PC-3 (cell line): ENCODE measurements at regions not wholly inside any gene's neighbourhood (a gene's known extent, or its start where the extent isn't known, plus 50 kb on each side); places are given as distances from the start of the nearest gene placed in this dataset.

Experiments used
- ATAC-seq: fragments of 200-7000 bp; cut with Tn5 transposase; 2 replicates; pipeline ENCODE4 v1.9.1; 2020; ENCODE audit warnings: mild to moderate bottlenecking, moderate library complexity
- BruUV-seq: library from RNA; stranded (reverse); fragments of 400-500 nt; replicated peaks from 2 replicates; lab custom pipeline; 2021; lab: Mats Ljungman, UMichigan
- CTCF ChIA-PET: fragments of 300-600 bp; sonication (Branson Sonifier 250); formaldehyde crosslinking; loops from one replicate; lab custom pipeline; 2022; ENCODE audit warnings: antibody characterized with exemption; lab: Charles Lee
- POLR2A ChIA-PET: fragments of 300-600 bp; sonication (Branson Sonifier 250); formaldehyde crosslinking; loops from one replicate; lab custom pipeline; 2022; ENCODE audit warnings: antibody characterized with exemption; ENCODE audit not compliant: unreplicated experiment; lab: Charles Lee
- DNase-seq: peaks from one replicate; pipeline ENCODE4 v3.0.0-alpha.2; 2015
- H2AFZ ChIP-seq: fragments of 300-600 bp; sonication (generic); 2 replicates; pipeline ENCODE4 v1.6.0; 2016; ENCODE audit warnings: antibody characterized with exemption, low read length
- H3F3A ChIP-seq: fragments of 300-600 bp; sonication (generic); one replicate; pipeline ENCODE4 v1.6.0; 2017; ENCODE audit warnings: antibody characterized with exemption, low read length, control low read depth, mild to moderate bottlenecking; ENCODE audit not compliant: unreplicated experiment
- H3K27ac ChIP-seq: fragments of 300-600 bp; sonication (generic); 2 replicates; pipeline ENCODE4 v1.5.1; 2016; ENCODE audit warnings: mild to moderate bottlenecking, low read length
- H3K27me3 ChIP-seq: fragments of 300-600 bp; sonication (generic); 2 replicates; pipeline ENCODE4 v1.6.1; 2016; ENCODE audit warnings: low read length, mixed read lengths
- H3K36me3 ChIP-seq: fragments of 300-600 bp; sonication (generic); 2 replicates; pipeline ENCODE4 v1.6.1; 2016; ENCODE audit warnings: low read depth, mixed run types, low read length, mixed read lengths
- H3K4me1 ChIP-seq: fragments of 300-600 bp; sonication (generic); 2 replicates; pipeline ENCODE4 v1.5.1; 2016; ENCODE audit warnings: low read length; ENCODE audit not compliant: insufficient read depth
- H3K4me2 ChIP-seq: fragments of 300-600 bp; sonication (generic); 2 replicates; pipeline ENCODE4 v1.6.0; 2016; ENCODE audit warnings: low read length
- H3K4me3 ChIP-seq: fragments of 300-600 bp; sonication (generic); 2 replicates; pipeline ENCODE4 v1.5.1; 2016; ENCODE audit warnings: mild to moderate bottlenecking, low read length, mixed read lengths
- H3K79me2 ChIP-seq: fragments of 300-600 bp; sonication (generic); 2 replicates; pipeline ENCODE4 v1.6.1; 2017; ENCODE audit warnings: low read length, mixed read lengths
- H3K9ac ChIP-seq: fragments of 300-600 bp; sonication (generic); 2 replicates; pipeline ENCODE4 v1.6.0; 2016; ENCODE audit warnings: mild to moderate bottlenecking, low read length
- H3K9me2 ChIP-seq: fragments of 300-600 bp; sonication (generic); replicated peaks from 2 replicates; pipeline ENCODE4 v1.6.1; 2016; ENCODE audit warnings: mixed run types, low read length, mixed read lengths
- H3K9me3 ChIP-seq: fragments of 300-600 bp; sonication (generic); 2 replicates; pipeline ENCODE4 v1.6.1; 2016; ENCODE audit warnings: low read length, mixed read lengths
- H4K20me1 ChIP-seq: fragments of 300-600 bp; sonication (generic); 2 replicates; pipeline ENCODE4 v1.6.1; 2016; ENCODE audit warnings: low read length, mixed read lengths
- EZH2 ChIP-seq: fragments of 300-600 bp; sonication (generic); IDR thresholded peaks from one replicate; pipeline ENCODE4 v1.6.1; 2017; ENCODE audit warnings: antibody characterized with exemption, mild to moderate bottlenecking, low read length; ENCODE audit not compliant: unreplicated experiment
- EZH2phosphoT487 ChIP-seq: fragments of 300-600 bp; sonication (generic); IDR thresholded peaks from 2 replicates; pipeline ENCODE4 v1.6.1; 2018; ENCODE audit warnings: mild to moderate bottlenecking, antibody characterized with exemption, low read length, borderline replicate concordance
- intact Hi-C: fragments of 100-400 bp; cut with micrococcal nuclease; formaldehyde crosslinking; loops from 2 replicates; pipeline ENCODE4 v1.9.0; 2023
- TF ChIP-seq, protein P1 (sequence below): fragments of 300-600 bp; sonication (generic); conservative IDR thresholded peaks from 2 replicates; pipeline ENCODE4 v1.5.1; 2017; ENCODE audit warnings: antibody characterized with exemption, low read depth, mild to moderate bottlenecking, low read length

DNA sequence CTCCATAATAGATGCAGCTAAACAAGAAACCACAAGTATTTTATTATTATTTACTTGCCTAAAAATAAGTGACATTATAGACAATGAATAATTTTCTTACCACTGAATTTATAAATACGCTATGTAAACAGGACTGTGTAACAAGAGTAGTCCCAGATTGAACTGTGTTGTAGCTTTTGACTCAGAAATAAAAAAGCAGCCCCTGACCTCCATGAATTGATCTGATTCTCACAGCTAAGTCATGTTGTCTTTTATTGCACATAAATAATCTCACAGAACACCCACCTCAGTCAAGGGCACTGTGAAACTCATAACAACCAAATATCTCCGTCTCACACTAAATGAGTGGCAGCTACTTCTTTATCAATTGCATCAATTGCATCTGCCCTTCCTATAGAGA, 171.6 kb downstream of the TMX3 start:
- ATAC-seq: peak; percentile 48
- Histone ChIP-seq H3K9me3 (no peaks in the 10 kb centered on the region), H3K9me2 (no peaks in the 10 kb centered on the region), H3K4me3 (no peak overlapping the region), H3K27ac (no peak overlapping the region), H3K9ac (no peak overlapping the region), H2AFZ (no peak overlapping the region), H3K79me2 (no peaks in the 10 kb centered on the region), H3K4me1 (no peaks in the 10 kb centered on the region), H3K36me3 (no peaks in the 10 kb centered on the region), H3K4me2 (no peak overlapping the region), H3F3A (no peaks in the 10 kb centered on the region), H4K20me1 (no peaks in the 10 kb centered on the region), H3K27me3 (no peaks in the 10 kb centered on the region)
- TF ChIP-seq, protein P1, sequence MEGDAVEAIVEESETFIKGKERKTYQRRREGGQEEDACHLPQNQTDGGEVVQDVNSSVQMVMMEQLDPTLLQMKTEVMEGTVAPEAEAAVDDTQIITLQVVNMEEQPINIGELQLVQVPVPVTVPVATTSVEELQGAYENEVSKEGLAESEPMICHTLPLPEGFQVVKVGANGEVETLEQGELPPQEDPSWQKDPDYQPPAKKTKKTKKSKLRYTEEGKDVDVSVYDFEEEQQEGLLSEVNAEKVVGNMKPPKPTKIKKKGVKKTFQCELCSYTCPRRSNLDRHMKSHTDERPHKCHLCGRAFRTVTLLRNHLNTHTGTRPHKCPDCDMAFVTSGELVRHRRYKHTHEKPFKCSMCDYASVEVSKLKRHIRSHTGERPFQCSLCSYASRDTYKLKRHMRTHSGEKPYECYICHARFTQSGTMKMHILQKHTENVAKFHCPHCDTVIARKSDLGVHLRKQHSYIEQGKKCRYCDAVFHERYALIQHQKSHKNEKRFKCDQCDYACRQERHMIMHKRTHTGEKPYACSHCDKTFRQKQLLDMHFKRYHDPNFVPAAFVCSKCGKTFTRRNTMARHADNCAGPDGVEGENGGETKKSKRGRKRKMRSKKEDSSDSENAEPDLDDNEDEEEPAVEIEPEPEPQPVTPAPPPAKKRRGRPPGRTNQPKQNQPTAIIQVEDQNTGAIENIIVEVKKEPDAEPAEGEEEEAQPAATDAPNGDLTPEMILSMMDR: no peak
- no peak for TF ChIP-seq EZH2phosphoT487
- TF ChIP-seq EZH2: no peak
- DNase-seq: no peak
- ChIA-PET CTCF (no interaction called here), POLR2A (no interaction called here)
- intact Hi-C loops: no loop called here
- BruUV-seq: no TSS peak

DNA sequence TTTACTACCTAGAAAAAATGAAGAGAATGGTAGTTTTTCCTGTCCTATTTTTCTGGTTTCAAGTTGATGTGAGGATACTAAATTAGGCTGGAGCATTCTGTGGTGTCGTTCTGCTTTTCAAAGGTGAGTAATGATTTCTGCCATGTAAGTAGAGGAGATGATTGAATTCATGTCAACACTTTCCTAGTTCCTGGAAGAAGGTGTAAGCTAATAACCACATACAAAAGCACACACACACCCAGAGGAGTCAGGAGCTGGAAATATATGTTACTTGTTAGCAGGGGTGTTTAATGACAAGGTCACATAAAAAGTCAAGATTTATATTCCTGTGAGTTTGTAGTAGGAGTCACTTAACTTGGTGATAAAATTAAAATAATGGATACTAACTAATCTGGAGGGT, 172.1 kb downstream of the TMX3 start:
- ATAC-seq (0 out of 2 replicates have a peak, but pooled peaks have one; percentile 15), DNase-seq (no peak)
- no peaks in the 10 kb centered on the region for H3K4me1 ChIP-seq
- no peaks in the 10 kb centered on the region for H4K20me1 ChIP-seq
- H3K36me3 ChIP-seq: no peaks in the 10 kb centered on the region
- ChIA-PET POLR2A (no interaction called here), CTCF (no interaction called here)
- intact Hi-C loops: no loop called here
- H3K27me3 ChIP-seq: no peaks in the 10 kb centered on the region
- H3K9ac ChIP-seq: no peak overlapping the region
- H3F3A ChIP-seq: no peaks in the 10 kb centered on the region
- H3K4me2 ChIP-seq: no peak overlapping the region
- no peak overlapping the region for H3K27ac ChIP-seq
- H2AFZ ChIP-seq: no peak overlapping the region
- H3K9me2 ChIP-seq: no peaks in the 10 kb centered on the region
- TF ChIP-seq EZH2phosphoT487: no peak
- TF ChIP-seq, protein P1: no peak
- TF ChIP-seq EZH2: no peak
- BruUV-seq: no TSS peak
- H3K9me3 ChIP-seq: no peaks in the 10 kb centered on the region
- no peaks in the 10 kb centered on the region for H3K79me2 ChIP-seq
- no peak overlapping the region for H3K4me3 ChIP-seq

DNA sequence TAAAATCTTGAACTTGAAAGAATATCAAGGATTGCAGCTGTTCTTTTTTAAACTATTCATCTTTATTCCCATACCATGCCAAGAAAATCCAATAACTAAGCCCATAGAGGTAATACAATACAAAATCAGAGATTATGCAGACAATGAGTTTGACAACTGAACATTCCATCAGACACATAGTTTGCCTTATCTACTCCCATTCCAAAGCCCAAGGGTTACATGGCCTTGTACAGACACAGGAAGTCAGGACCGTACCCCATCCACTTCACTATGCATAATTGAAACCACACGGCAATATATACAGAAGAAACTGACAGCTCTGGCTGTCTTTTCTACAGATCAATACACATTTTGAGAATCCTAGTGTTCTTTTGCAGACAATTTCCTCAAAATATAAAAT, 181.3 kb downstream of the TMX3 start:
- ChIA-PET CTCF (interaction anchor here (0.6 kb wide), 1 partner anchor 48 kb away, joined by 3 read pairs; no protein-coding TSS in a partner anchor), POLR2A (no interaction called here)
- Histone ChIP-seq H3F3A (no peaks in the 10 kb centered on the region), H3K27me3 (no peaks in the 10 kb centered on the region), H3K27ac (no peak overlapping the region), H3K9me2 (no peaks in the 10 kb centered on the region), H3K9me3 (no peaks in the 10 kb centered on the region), H2AFZ (no peak overlapping the region), H3K4me2 (no peak overlapping the region), H3K36me3 (no peaks in the 10 kb centered on the region), H3K79me2 (no peaks in the 10 kb centered on the region), H3K4me3 (no peak overlapping the region), H3K9ac (no peak overlapping the region), H3K4me1 (no peaks in the 10 kb centered on the region), H4K20me1 (no peaks in the 10 kb centered on the region)
- no peak for ATAC-seq
- no peak for DNase-seq
- TF ChIP-seq, protein P1: no peak
- TF ChIP-seq EZH2phosphoT487 (no peak), EZH2 (no peak)
- intact Hi-C loops: no loop called here
- BruUV-seq: no TSS peak
